DOHH2 (cell line): ENCODE measurements at regions not wholly inside any gene's neighbourhood (a gene's known extent, or its start where the extent isn't known, plus 50 kb on each side); places are given as distances from the start of the nearest gene placed in this dataset.
A peak's percentile ranks its signal among the peaks of the same experiment; 100 is the strongest.
"Not testable (repeated sequence)": the region's sequence is repeated elsewhere in the genome, so short reads cannot be mapped to it uniquely, and the experiment has no call there.

ENCODE experiments used
- H3F3A ChIP-seq: fragments of 200-600 bp; sonication (generic), shearing (Covaris generic); 2 replicates; pipeline ENCODE4 v1.6.0; 2016; ENCODE audit warnings: antibody characterized with exemption, mild to moderate bottlenecking; ENCODE audit not compliant: control insufficient read depth, insufficient read depth
- H3K27ac ChIP-seq: fragments of 200-600 bp; sonication (generic); 2 replicates; pipeline ENCODE4 v1.5.1; 2014; ENCODE audit warnings: low read depth, mild to moderate bottlenecking, low read length, moderate library complexity
- H3K27me3 ChIP-seq: fragments of 200-600 bp; sonication (generic); 2 replicates; pipeline ENCODE4 v1.6.1; 2014; ENCODE audit warnings: mild to moderate bottlenecking, low read length, mixed read lengths; ENCODE audit not compliant: control insufficient read depth
- H3K36me3 ChIP-seq: fragments of 200-600 bp; sonication (generic); 2 replicates; pipeline ENCODE4 v1.6.1; 2014; ENCODE audit warnings: mild to moderate bottlenecking, low read length, moderate library complexity, mixed read lengths; ENCODE audit not compliant: control insufficient read depth
- H3K4me1 ChIP-seq: fragments of 200-600 bp; sonication (generic); 2 replicates; pipeline ENCODE4 v1.6.1; 2014; ENCODE audit warnings: mild to moderate bottlenecking, low read length, mixed read lengths; ENCODE audit not compliant: control insufficient read depth
- H3K4me2 ChIP-seq: fragments of 200-600 bp; sonication (generic); 2 replicates; pipeline ENCODE4 v1.6.0; 2014; ENCODE audit warnings: mild to moderate bottlenecking, low read length, moderate library complexity
- H3K4me3 ChIP-seq: fragments of 200-600 bp; sonication (generic); 2 replicates; pipeline ENCODE4 v1.5.1; 2014; ENCODE audit warnings: mild to moderate bottlenecking, low read length, mixed read lengths
- H3K79me2 ChIP-seq: fragments of 200-600 bp; sonication (generic); 2 replicates; pipeline ENCODE4 v1.6.1; 2014; ENCODE audit warnings: mild to moderate bottlenecking, low read length, mixed read lengths; ENCODE audit not compliant: control insufficient read depth
- H3K9me2 ChIP-seq: fragments of 200-600 bp; sonication (generic); replicated peaks from 2 replicates; pipeline ENCODE4 v1.6.1; 2014; ENCODE audit warnings: mild to moderate bottlenecking, low read length, mixed read lengths; ENCODE audit not compliant: control insufficient read depth
- H3K9me3 ChIP-seq: fragments of 200-600 bp; sonication (generic); 2 replicates; pipeline ENCODE4 v1.6.1; 2014; ENCODE audit warnings: antibody characterized with exemption, low read length, mixed read lengths; ENCODE audit not compliant: control insufficient read depth, insufficient read depth
- H4K20me1 ChIP-seq: fragments of 200-600 bp; sonication (generic); 2 replicates; pipeline ENCODE4 v1.6.0; 2014; ENCODE audit warnings: low read depth, mild to moderate bottlenecking, antibody characterized with exemption, low read length, moderate library complexity; ENCODE audit not compliant: control insufficient read depth, insufficient read depth
- EZH2phosphoT487 ChIP-seq: fragments of 200-600 bp; sonication (generic); IDR thresholded peaks from 2 replicates; pipeline ENCODE4 v1.6.1; 2017; ENCODE audit warnings: borderline replicate concordance, mild to moderate bottlenecking, antibody characterized with exemption, low read length, moderate library complexity, mixed read lengths
- TF ChIP-seq, protein P1 (sequence below): fragments of 200-600 bp; sonication (generic); IDR thresholded peaks from one replicate; pipeline ENCODE4 v1.5.1; 2014; ENCODE audit warnings: antibody characterized with exemption, mild to moderate bottlenecking, low read depth, low read length; ENCODE audit not compliant: poor library complexity, severe bottlenecking

DNA sequence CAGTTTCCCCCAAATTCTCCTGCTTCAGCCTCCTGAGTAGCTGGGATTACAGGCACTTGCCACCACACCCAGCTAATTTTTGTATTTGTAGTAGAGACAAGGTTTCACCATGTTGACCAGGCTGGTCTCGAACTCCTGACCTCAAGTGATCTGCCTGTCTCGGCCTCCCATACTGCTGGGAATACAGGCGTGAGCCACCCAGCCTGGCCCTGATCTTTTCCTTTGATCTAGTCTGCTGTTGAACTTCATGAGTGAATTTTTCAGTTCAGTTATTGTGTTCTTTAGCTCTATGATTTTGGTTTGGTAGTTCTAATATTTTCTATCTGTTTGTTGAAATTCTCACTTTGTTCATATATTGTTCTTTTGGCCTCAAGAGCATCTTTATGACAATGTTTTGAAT is 83.4 kb upstream of the RAP2C start:
- H3K36me3 ChIP-seq, H3K4me3 ChIP-seq, H3F3A ChIP-seq, H3K9me2 ChIP-seq, H3K4me2 ChIP-seq, H3K79me2 ChIP-seq, H3K4me1 ChIP-seq, H3K27me3 ChIP-seq, H3K9me3 ChIP-seq, H3K27ac ChIP-seq, H4K20me1 ChIP-seq: not testable (repeated sequence)

DNA sequence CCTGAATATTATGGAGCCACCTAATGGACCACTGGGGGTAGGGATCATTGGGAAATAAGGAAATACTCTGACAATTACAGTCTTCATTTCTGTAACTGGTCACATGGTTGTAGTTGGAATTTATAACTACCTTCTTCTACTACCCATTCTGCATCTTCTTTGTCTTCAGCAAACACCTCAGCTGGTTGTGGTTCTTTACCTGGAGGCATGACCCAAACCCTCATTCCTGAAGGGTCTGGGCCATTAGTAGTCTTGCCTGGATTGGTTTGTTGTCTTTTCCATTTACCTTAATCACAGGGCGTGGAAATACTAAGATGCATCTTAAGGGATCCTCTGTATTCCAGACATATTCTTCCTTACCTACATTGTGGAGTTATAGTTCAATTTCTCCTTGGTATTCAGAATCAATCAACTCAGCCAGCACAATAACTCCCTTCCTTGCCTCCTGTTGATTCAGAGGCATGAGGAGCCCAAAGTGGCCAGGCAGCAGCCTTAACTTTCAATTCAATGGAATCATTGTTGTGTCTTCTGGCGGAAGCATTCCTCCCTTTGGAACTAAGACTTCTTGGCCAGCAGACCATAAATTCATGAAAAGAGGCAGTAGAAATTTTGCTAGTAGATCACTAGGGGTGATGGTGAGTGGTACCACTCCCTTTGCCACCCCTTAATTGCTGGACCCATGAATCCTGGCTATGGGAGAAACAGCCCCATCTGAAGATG is 75.7 kb upstream of the RAP2C start:
- Histone ChIP-seq H3K27me3 (no peaks in the 10 kb centered on the region), H3K36me3 (no peaks in the 10 kb centered on the region), H3K4me1 (no peaks in the 10 kb centered on the region), H3K9me3 (no peaks in the 10 kb centered on the region), H4K20me1 (no peaks in the 10 kb centered on the region), H3F3A (no peaks in the 10 kb centered on the region), H3K27ac (no peak overlapping the region), H3K4me3 (no peak overlapping the region), H3K79me2 (no peaks in the 10 kb centered on the region), H3K9me2 (no peaks in the 10 kb centered on the region), H3K4me2 (no peak overlapping the region)
- TF ChIP-seq, protein P1, sequence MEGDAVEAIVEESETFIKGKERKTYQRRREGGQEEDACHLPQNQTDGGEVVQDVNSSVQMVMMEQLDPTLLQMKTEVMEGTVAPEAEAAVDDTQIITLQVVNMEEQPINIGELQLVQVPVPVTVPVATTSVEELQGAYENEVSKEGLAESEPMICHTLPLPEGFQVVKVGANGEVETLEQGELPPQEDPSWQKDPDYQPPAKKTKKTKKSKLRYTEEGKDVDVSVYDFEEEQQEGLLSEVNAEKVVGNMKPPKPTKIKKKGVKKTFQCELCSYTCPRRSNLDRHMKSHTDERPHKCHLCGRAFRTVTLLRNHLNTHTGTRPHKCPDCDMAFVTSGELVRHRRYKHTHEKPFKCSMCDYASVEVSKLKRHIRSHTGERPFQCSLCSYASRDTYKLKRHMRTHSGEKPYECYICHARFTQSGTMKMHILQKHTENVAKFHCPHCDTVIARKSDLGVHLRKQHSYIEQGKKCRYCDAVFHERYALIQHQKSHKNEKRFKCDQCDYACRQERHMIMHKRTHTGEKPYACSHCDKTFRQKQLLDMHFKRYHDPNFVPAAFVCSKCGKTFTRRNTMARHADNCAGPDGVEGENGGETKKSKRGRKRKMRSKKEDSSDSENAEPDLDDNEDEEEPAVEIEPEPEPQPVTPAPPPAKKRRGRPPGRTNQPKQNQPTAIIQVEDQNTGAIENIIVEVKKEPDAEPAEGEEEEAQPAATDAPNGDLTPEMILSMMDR, result no peak
- TF ChIP-seq EZH2phosphoT487, result no peak

DNA sequence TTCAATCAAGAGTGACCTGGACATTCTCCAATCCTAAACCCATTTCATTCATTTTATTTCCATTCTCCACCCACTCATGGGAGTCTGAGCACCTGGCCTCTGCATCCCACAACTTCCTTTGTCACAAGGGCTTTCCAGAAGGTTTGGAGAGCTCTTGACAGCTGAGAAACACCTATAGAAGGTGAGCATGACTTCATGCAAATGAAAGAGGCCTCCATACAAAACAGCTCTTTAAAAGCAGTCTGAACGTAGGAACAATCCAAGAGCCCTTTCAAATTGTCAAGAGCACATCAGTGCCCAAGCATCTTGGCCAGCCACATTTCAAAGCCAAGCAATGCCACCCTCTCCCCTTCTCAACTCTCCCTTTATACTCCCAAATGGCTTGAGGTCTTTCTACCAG is 74.9 kb upstream of the RAP2C start:
- no peaks in the 10 kb centered on the region for H3F3A ChIP-seq
- no peak for TF ChIP-seq EZH2phosphoT487
- TF ChIP-seq, protein P1, result no peak
- H3K4me1 ChIP-seq, result no peaks in the 10 kb centered on the region
- no peaks in the 10 kb centered on the region for H3K27me3 ChIP-seq
- H3K27ac ChIP-seq, result no peak overlapping the region
- H3K79me2 ChIP-seq, result no peaks in the 10 kb centered on the region
- no peaks in the 10 kb centered on the region for H3K9me2 ChIP-seq
- H3K9me3 ChIP-seq, result no peaks in the 10 kb centered on the region
- no peaks in the 10 kb centered on the region for H3K36me3 ChIP-seq
- no peak overlapping the region for H3K4me2 ChIP-seq
- no peaks in the 10 kb centered on the region for H4K20me1 ChIP-seq
- no peak overlapping the region for H3K4me3 ChIP-seq

DNA sequence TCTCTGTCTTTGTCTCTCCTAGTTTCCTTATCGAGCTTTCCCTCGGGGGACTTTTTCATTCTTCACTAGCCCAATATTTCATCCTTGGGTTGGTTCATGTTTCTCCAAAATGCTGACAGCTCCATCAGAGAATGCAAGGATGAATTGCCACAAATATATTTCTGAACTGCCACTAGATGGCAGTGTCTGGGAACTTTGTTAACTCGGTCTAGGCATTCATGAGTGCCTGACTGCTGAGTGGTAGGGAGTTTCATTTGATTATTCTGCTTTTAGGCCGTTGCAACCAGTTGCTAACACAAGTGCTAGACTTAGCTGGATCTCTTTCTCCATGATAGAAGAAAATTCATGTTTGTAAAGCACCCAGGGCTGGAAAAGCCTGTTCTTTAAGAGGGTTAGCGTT is 73.5 kb upstream of the RAP2C start:
- Histone ChIP-seq H4K20me1 (no peaks in the 10 kb centered on the region), H3K4me1 (no peaks in the 10 kb centered on the region), H3K4me2 (no peak overlapping the region), H3K36me3 (no peaks in the 10 kb centered on the region), H3K79me2 (no peaks in the 10 kb centered on the region), H3K27me3 (no peaks in the 10 kb centered on the region), H3K9me2 (no peaks in the 10 kb centered on the region), H3K27ac (no peak overlapping the region), H3F3A (no peaks in the 10 kb centered on the region), H3K4me3 (no peak overlapping the region), H3K9me3 (no peaks in the 10 kb centered on the region)
- TF ChIP-seq EZH2phosphoT487, result no peak
- TF ChIP-seq, protein P1, result peak; percentile 54
